ENCODE measurements at regions not wholly inside any gene's neighbourhood (a gene's known extent, or its start where the extent isn't known, plus 50 kb on each side); places are given as distances from the start of the nearest gene placed in this dataset.

- TF ChIP-seq ZNF274 (IDR thresholded peaks at IDR 0.05; ENCODE audit: low read depth, low read length): no peak
- TF ChIP-seq YY1 (IDR thresholded peaks at IDR 0.05; ENCODE audit: insufficient read depth, insufficient read length): no peak
- TF ChIP-seq SUZ12 (IDR thresholded peaks at IDR 0.05; ENCODE audit: extremely low read depth, insufficient read depth, insufficient read length): no peak
- Histone ChIP-seq H3K27me3 (ENCODE audit: insufficient read depth, insufficient read length) (no peaks in the 10 kb centered on the region), H3K9ac (ENCODE audit: insufficient read length, low read depth) (no peak overlapping the region), H3K36me3 (ENCODE audit: insufficient read depth, insufficient read length, low read length) (no peaks in the 10 kb centered on the region), H3K4me1 (ENCODE audit: insufficient read depth, insufficient read length) (peaks cover 2% of the 10 kb centered on the region), H3K4me3 (ENCODE audit: insufficient read length, low read depth) (no peak overlapping the region), H3K9me3 (ENCODE audit: insufficient read depth, low read length) (no peaks in the 10 kb centered on the region)
- DNase-seq (ENCODE audit: low read depth, low spot score): no peak
Observed at GRCh38 chr4:138673053-138673452, 342.5 kb upstream of the NOCT start.

- DNase-seq (ENCODE audit: low read depth, low spot score): no peak
- TF ChIP-seq SUZ12 (IDR thresholded peaks at IDR 0.05; ENCODE audit: extremely low read depth, insufficient read depth, insufficient read length) (no peak), YY1 (IDR thresholded peaks at IDR 0.05; ENCODE audit: insufficient read depth, insufficient read length) (no peak), ZNF274 (IDR thresholded peaks at IDR 0.05; ENCODE audit: low read depth, low read length) (no peak)
- Histone ChIP-seq H3K9ac (ENCODE audit: insufficient read length, low read depth) (no peak overlapping the region), H3K9me3 (ENCODE audit: insufficient read depth, low read length) (no peaks in the 10 kb centered on the region), H3K4me3 (ENCODE audit: insufficient read length, low read depth) (no peak overlapping the region), H3K27me3 (ENCODE audit: insufficient read depth, insufficient read length) (no peaks in the 10 kb centered on the region), H3K36me3 (ENCODE audit: insufficient read depth, insufficient read length, low read length) (no peaks in the 10 kb centered on the region), H3K4me1 (ENCODE audit: insufficient read depth, insufficient read length) (peaks cover 2% of the 10 kb centered on the region)
Observed at GRCh38 chr4:138672393-138672976, 343.1 kb upstream of the NOCT start.

GRCh38 chr4:138671606-138672084 is 343.9 kb upstream of the NOCT start:
- TF ChIP-seq SUZ12 (IDR thresholded peaks at IDR 0.05; ENCODE audit: extremely low read depth, insufficient read depth, insufficient read length): no peak
- no peak for TF ChIP-seq ZNF274 (IDR thresholded peaks at IDR 0.05; ENCODE audit: low read depth, low read length)
- TF ChIP-seq YY1 (IDR thresholded peaks at IDR 0.05; ENCODE audit: insufficient read depth, insufficient read length): no peak
- H3K4me1 ChIP-seq (ENCODE audit: insufficient read depth, insufficient read length): peaks cover 2% of the 10 kb centered on the region
- no peaks in the 10 kb centered on the region for H3K36me3 ChIP-seq (ENCODE audit: insufficient read depth, insufficient read length, low read length)
- no peak overlapping the region for H3K4me3 ChIP-seq (ENCODE audit: insufficient read length, low read depth)
- H3K9ac ChIP-seq (ENCODE audit: insufficient read length, low read depth): no peak overlapping the region
- H3K9me3 ChIP-seq (ENCODE audit: insufficient read depth, low read length): no peaks in the 10 kb centered on the region
- DNase-seq (ENCODE audit: low read depth, low spot score): no peak
- H3K27me3 ChIP-seq (ENCODE audit: insufficient read depth, insufficient read length): no peaks in the 10 kb centered on the region

- Histone ChIP-seq H3K9me3 (ENCODE audit: insufficient read depth, low read length) (no peaks in the 10 kb centered on the region), H3K9ac (ENCODE audit: insufficient read length, low read depth) (no peak overlapping the region)
Observed at GRCh38 chr4:138671106-138671505, 344.5 kb upstream of the NOCT start.

GRCh38 chr4:138670681-138671080 is 344.9 kb upstream of the NOCT start:
- Histone ChIP-seq H3K27me3 (ENCODE audit: insufficient read depth, insufficient read length) (no peaks in the 10 kb centered on the region), H3K9ac (ENCODE audit: insufficient read length, low read depth) (no peak overlapping the region), H3K36me3 (ENCODE audit: insufficient read depth, insufficient read length, low read length) (no peaks in the 10 kb centered on the region), H3K4me3 (ENCODE audit: insufficient read length, low read depth) (no peak overlapping the region), H3K9me3 (ENCODE audit: insufficient read depth, low read length) (no peaks in the 10 kb centered on the region), H3K4me1 (ENCODE audit: insufficient read depth, insufficient read length) (peaks cover 2% of the 10 kb centered on the region)
- TF ChIP-seq YY1 (IDR thresholded peaks at IDR 0.05; ENCODE audit: insufficient read depth, insufficient read length) (no peak), SUZ12 (IDR thresholded peaks at IDR 0.05; ENCODE audit: extremely low read depth, insufficient read depth, insufficient read length) (no peak), ZNF274 (IDR thresholded peaks at IDR 0.05; ENCODE audit: low read depth, low read length) (no peak)
- DNase-seq (ENCODE audit: low read depth, low spot score): no peak

More at GRCh38 chr4:138671106-138671505, 344.5 kb upstream of the NOCT start:
- TF ChIP-seq SUZ12 (IDR thresholded peaks at IDR 0.05; ENCODE audit: extremely low read depth, insufficient read depth, insufficient read length) (no peak), ZNF274 (IDR thresholded peaks at IDR 0.05; ENCODE audit: low read depth, low read length) (no peak), YY1 (IDR thresholded peaks at IDR 0.05; ENCODE audit: insufficient read depth, insufficient read length) (no peak)
- Histone ChIP-seq H3K4me1 (ENCODE audit: insufficient read depth, insufficient read length) (peaks cover 2% of the 10 kb centered on the region), H3K36me3 (ENCODE audit: insufficient read depth, insufficient read length, low read length) (no peaks in the 10 kb centered on the region), H3K4me3 (ENCODE audit: insufficient read length, low read depth) (no peak overlapping the region), H3K27me3 (ENCODE audit: insufficient read depth, insufficient read length) (no peaks in the 10 kb centered on the region)
- DNase-seq (ENCODE audit: low read depth, low spot score): no peak

- peaks cover 2% of the 10 kb centered on the region for H3K4me1 ChIP-seq (ENCODE audit: insufficient read depth, insufficient read length)
- DNase-seq (ENCODE audit: low read depth, low spot score): no peak
Observed at GRCh38 chr4:138669479-138670315, 345.9 kb upstream of the NOCT start.

GRCh38 chr4:138668309-138668708 is 347.3 kb upstream of the NOCT start:
- no peak for DNase-seq (ENCODE audit: low read depth, low spot score)
- Histone ChIP-seq H3K4me3 (ENCODE audit: insufficient read length, low read depth) (no peak overlapping the region), H3K9ac (ENCODE audit: insufficient read length, low read depth) (no peak overlapping the region), H3K4me1 (ENCODE audit: insufficient read depth, insufficient read length) (peaks cover 2% of the 10 kb centered on the region), H3K9me3 (ENCODE audit: insufficient read depth, low read length) (no peaks in the 10 kb centered on the region), H3K27me3 (ENCODE audit: insufficient read depth, insufficient read length) (no peaks in the 10 kb centered on the region), H3K36me3 (ENCODE audit: insufficient read depth, insufficient read length, low read length) (no peaks in the 10 kb centered on the region)
- TF ChIP-seq SUZ12 (IDR thresholded peaks at IDR 0.05; ENCODE audit: extremely low read depth, insufficient read depth, insufficient read length): no peak
- no peak for TF ChIP-seq ZNF274 (IDR thresholded peaks at IDR 0.05; ENCODE audit: low read depth, low read length)
- no peak for TF ChIP-seq YY1 (IDR thresholded peaks at IDR 0.05; ENCODE audit: insufficient read depth, insufficient read length)

More at GRCh38 chr4:138669479-138670315, 345.9 kb upstream of the NOCT start:
- Histone ChIP-seq H3K4me3 (ENCODE audit: insufficient read length, low read depth) (no peak overlapping the region), H3K27me3 (ENCODE audit: insufficient read depth, insufficient read length) (no peaks in the 10 kb centered on the region), H3K9ac (ENCODE audit: insufficient read length, low read depth) (no peak overlapping the region), H3K9me3 (ENCODE audit: insufficient read depth, low read length) (no peaks in the 10 kb centered on the region), H3K36me3 (ENCODE audit: insufficient read depth, insufficient read length, low read length) (no peaks in the 10 kb centered on the region)
- no peak for TF ChIP-seq SUZ12 (IDR thresholded peaks at IDR 0.05; ENCODE audit: extremely low read depth, insufficient read depth, insufficient read length)
- no peak for TF ChIP-seq ZNF274 (IDR thresholded peaks at IDR 0.05; ENCODE audit: low read depth, low read length)
- TF ChIP-seq YY1 (IDR thresholded peaks at IDR 0.05; ENCODE audit: insufficient read depth, insufficient read length): no peak
